NCI-H146 (cell line): ENCODE measurements at regions not wholly inside any gene's neighbourhood (a gene's known extent, or its start where the extent isn't known, plus 50 kb on each side); places are given as distances from the start of the nearest gene placed in this dataset.

ENCODE experiments used
- DNase-seq: peaks from one replicate; lab custom pipeline; 2025; lab: John Stamatoyannopoulos, UW

DNA sequence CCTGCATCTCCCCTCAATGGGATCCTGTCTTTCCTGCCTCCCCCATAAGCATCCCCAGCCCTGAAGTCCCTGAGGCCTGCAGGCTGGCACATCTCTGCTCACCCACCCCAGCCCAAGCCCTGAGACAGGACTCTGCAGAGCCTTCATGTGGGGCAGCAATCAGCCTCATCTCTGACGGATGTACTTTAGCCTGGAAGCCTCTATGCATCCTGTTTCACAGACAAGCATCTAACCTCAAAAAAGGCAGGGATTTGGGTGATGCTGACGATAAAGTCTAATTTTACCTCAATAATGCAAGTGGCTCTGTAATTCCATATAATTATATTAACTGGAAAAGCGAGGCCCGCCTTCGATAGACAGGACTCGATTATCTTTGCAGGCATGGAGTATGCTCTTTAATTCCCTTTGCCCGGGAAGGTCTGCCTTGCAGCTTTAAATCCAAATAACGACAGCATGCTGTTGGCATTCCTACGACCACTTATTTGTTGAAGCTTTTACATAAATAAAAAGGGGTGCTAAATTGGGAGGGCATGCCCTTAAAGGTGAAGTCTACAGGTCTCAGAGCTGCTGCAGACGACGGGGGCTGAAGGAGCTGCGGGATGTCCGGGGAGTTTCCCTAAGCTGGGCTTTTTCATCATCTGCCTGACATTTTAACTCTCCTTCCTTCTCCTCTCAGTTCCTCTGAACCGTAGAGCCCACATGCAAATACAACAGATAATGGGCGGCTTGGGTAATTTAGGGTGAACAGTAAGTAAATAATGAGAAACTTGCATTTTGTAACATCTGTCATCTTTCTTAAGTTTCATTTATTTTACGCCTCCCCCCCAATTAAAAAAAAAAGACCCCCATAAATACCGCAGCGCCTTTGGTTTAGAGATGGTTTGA lies 211.5 kb downstream of the URI1 start:
- DNase-seq: no peak

DNA sequence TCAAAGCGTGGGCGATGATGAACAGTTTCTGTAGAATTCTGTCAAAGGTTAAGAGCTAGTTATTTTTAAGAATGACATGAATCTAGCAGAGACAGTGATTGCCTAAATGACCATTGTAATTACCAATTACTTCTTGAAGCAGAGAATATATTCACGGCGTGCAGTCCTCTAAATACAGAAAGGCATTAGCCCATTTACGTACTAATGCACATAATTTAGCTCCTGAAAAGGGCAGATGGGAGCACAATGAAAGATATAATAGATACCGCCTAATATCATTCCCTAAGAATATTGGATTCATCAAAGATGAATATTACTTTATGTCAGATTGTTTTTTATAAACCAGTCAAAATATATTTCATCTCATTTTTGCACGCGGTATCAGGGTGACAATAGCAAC lies 212.4 kb downstream of the URI1 start:
- no peak for DNase-seq

DNA sequence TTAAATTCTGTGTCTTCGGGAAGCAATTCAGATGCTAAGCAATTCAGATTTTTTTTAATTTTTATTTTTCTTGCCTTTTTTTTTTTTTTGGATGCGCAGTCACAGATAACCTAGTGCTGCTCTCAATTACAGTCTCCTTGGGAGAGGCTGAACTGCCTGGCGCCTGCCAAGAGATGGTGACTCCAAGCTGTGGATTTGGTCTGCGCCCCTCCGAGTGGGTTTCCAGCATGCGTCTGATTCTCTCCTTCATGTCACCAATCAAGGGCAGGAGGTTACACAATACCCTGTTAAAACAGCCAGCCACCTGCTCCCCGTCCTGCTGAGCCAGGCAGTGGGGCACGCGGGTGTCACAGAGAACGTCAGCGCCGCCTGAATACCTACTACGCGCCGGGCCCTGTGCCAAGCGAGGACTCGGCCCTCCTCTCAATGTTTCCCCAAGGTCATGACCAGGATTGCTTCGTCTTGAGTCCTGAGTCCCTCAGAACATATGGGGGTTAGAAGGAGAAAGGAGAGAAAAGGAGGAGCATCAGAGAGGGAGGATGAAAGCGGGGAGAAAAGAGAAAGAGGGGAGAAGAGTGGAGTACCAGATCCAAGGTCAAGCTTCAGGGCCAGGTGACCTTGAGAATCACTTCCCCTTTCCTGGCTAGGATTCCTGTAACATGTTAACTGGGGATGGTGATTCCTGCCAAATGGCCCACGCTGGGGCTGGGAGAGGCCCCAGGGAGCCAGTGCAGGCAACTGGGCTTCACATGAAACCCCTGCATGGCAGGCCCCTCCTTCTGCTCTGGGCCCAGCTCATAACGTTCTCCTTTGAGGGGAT lies 213.6 kb downstream of the URI1 start:
- DNase-seq: no peak

DNA sequence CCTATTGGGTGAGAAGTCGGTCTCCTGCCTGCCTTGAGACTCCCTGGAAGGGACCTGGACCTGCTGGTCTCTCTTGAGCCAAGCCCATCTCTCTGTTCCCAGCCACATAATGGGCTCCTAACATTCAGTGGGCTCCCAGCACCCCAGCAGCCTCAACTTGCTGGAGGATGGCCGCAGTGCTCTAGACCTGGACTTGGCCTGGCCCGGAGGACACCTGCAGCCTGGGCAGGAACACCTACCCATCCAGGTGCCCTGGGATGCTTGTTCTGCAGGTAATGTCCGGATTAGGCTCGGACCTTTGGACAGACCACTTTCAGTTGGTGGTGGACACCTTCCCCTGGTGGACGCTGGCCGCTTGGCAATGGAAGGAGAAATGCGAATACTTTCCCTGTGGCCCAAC lies 214.6 kb downstream of the URI1 start:
- DNase-seq: no peak

GRCh38 chr19:30158067-30158892 lies 213.9 kb upstream of the ZNF536 start:
- no peak for DNase-seq

DNA sequence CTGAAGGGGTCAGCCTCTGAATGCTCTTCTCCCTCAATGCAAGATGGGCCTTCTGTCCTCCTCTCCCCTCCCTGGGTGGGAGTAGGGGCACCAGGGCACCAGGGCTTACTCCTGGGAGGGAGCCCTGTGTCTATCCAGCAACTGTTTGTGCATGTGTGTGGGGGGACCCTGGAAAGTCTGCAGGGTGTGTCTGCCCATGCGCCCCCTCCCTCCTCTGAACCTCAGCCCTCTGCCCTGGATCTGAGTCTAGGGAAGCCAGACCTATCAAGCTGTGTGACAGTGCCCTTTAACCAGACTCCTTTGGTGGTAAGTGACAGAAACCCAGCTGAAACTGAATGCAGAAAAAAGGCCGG lies 213.3 kb upstream of the ZNF536 start:
- DNase-seq: no peak

DNA sequence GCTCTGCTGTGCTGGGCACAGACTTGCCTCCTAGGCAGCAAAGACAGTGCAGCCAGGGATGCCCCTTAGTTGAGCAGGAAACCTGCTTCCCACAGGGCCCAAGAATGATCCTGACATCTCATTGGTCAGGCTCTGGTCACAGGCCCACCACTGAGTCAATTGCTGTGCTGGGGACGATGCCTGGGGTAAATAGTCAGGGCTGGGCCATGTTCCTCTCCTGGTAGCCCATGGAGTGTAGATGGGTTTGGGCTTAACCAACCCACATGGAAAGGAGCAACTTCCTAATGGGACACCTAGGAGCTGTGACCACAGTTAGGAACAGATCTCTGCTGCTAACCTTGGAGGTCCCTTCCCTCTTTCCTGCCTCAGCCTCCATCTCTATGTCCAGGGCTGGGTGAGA lies 212.5 kb upstream of the ZNF536 start:
- DNase-seq: no peak

DNA sequence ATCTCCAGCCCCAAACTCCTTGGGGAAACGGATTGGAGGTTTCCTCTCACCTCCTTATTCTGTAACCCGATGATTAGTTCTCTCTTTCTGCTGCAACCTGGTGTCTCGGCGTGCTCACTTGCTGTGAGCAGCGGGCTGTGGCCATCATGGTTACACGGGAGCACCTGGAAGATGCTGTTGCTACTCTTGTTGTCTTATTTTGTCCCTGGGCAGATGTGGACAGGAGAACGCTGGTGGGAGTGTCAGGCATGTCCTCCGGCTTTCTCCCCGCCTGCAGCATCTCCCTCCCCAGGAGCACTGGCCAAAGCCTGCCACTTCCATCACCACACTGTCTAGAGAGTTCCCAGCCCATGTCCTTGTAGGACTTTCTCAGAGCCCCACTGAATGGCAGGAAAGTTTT lies 211.8 kb upstream of the ZNF536 start:
- no peak for DNase-seq

- no peak for DNase-seq
These were observed 211.0 kb upstream of the ZNF536 start for GRCh38 chr19:30161021-30161655.

DNA sequence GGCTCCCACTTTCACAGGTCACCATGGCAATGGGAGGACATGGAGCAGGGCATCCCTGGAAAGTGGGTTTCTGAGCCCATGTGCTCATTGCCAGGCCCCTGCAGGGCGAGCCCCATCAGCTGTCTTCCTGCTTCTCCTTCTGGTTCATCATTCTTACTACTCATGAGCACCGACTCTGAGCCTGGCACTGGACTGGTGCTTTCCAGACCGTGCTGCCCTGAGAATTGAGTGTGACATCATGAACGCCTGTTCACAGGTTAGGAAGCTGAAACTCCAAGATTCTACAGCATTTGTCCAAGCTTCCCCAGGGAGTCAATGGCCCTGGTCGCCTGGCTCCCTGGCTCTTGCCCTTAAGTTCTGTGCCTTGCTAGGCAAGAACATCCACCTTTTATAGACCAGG lies 210.4 kb upstream of the ZNF536 start:
- DNase-seq: no peak

GRCh38 chr19:30162718-30163117 lies 209.5 kb upstream of the ZNF536 start:
- DNase-seq: no peak

GRCh38 chr19:30163663-30164062 lies 208.5 kb upstream of the ZNF536 start:
- no peak for DNase-seq

GRCh38 chr19:30165228-30165813 lies 206.9 kb upstream of the ZNF536 start:
- DNase-seq: no peak

DNA sequence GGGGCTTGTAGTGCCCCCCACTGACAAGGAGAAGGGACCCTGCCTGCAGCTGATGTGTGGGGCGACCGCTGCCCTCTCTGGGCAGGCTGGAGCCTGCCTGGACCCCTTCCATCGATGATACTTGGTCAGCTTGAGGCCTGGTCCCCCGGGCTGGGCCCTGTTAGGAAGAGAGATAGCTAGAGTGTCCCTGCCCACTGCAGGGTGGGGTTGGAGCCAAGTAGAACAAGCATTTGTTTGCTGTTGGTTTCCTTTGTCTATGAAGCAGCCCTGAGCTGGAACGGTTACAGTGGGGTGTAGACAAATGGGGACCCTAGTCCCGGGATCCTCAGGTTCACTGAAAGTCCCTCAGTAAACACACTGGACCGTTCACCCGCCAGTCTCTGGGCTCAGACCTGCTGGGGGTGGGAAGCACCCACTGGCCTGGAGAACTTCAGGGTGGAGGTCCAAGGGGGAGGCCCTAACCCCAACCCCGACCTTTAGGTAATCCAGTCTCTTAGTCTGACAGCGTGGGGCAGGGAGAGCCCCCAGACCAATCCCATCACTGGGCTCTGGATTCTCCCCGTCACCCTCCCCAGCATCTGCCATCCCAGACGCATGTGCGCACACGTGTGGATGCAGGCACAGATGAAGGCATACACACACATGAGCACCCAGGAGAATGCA lies 204.8 kb upstream of the ZNF536 start:
- DNase-seq: no peak

DNA sequence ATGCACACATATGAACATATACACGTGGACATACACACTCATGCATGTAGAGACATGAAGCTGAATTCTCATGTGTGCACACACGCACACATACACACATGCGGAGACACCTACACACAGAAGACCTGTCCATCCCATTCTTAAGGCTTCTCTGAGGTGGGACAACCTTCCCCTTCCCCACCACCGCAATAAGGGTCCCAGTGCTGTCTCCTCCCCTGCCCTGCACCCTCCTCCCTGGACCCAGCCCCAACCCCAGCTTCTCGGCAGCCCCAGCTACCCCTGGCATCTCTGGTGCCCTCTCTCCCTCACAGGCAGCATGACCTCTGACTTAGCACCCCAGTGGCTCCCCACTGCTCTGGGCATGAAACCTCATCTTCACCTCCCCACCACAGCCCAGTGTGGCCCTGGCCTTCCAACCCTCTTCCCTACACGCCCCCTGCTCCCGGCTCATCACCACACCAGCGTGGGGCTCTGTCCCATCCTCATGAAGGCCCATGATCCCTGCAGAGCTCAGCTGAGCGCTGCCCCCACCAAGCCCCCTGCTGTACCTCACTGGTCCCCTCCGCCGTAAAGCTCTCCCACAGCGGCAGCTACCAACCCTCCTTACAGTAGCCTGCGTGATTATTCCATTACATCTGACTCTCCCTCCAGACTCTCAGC lies 204.1 kb upstream of the ZNF536 start:
- DNase-seq: no peak

- DNase-seq: no peak
These were observed 203.4 kb upstream of the ZNF536 start for GRCh38 chr19:30168760-30169159.

GRCh38 chr19:30169196-30169900 lies 202.8 kb upstream of the ZNF536 start:
- DNase-seq: no peak

- DNase-seq: no peak
These were observed 202.1 kb upstream of the ZNF536 start for GRCh38 chr19:30170081-30170480.

DNA sequence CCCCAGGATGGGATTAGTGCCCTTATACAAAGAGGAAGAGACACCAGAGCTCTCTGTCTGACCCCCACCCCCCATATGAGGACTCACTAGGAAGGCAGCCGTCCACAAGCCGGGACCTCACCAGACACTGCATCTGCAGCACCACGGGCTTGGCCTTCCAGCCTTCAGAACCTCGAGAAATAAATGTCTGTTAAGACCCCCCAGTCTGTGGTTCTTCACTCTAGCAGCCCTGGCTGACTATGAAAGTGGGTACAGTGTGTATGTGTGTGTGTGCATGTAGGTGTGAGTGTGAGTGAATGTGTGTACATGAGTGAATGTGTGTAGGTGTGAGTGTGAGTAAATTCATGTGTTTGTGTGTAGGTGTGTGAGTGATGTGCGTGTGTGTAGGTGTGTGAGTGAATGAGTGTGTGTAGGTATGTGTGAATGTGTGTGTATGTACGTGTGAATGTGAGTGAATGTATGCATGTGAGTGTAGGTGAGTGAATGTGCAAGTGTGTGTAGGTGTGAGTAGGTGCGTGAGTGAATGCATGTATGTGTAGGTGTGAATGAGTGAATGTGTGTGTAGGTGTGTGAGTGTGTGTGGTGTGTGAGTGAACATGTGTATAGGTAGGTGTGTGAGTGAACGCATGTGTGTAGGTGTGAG lies 201.6 kb upstream of the ZNF536 start:
- DNase-seq: no peak
